IPS-18a (cell line): ENCODE measurements at regions not wholly inside any gene's neighbourhood (a gene's known extent, or its start where the extent isn't known, plus 50 kb on each side); places are given as distances from the start of the nearest gene placed in this dataset.

Experiments used
- H3K27ac ChIP-seq: one replicate; pipeline ENCODE4 v1.5.1; 2013; ENCODE audit warnings: low read length
- H3K27me3 ChIP-seq: one replicate; pipeline ENCODE4 v1.6.1; 2013; ENCODE audit warnings: mild to moderate bottlenecking, low read length; ENCODE audit not compliant: control insufficient read depth, insufficient read depth
- H3K36me3 ChIP-seq: one replicate; pipeline ENCODE4 v1.6.1; 2013; ENCODE audit warnings: low read depth, low read length; ENCODE audit not compliant: control insufficient read depth
- H3K4me1 ChIP-seq: one replicate; pipeline ENCODE4 v1.6.1; 2013; ENCODE audit warnings: low read depth, low read length; ENCODE audit not compliant: control insufficient read depth
- H3K4me3 ChIP-seq: one replicate; pipeline ENCODE4 v1.5.1; 2013; ENCODE audit warnings: low read length
- H3K9ac ChIP-seq: one replicate; pipeline ENCODE4 v1.6.1; 2013; ENCODE audit warnings: mild to moderate bottlenecking, low read length, moderate library complexity
- H3K9me3 ChIP-seq: one replicate; pipeline ENCODE4 v1.6.1; 2013; ENCODE audit warnings: low read depth, low read length; ENCODE audit not compliant: control insufficient read depth

- no peak overlapping the region for H3K4me3 ChIP-seq
- H3K9ac ChIP-seq: no peak overlapping the region
- H3K36me3 ChIP-seq: no peaks in the 10 kb centered on the region
- H3K9me3 ChIP-seq: no peaks in the 10 kb centered on the region
- no peaks in the 10 kb centered on the region for H3K4me1 ChIP-seq
- H3K27me3 ChIP-seq: no peaks in the 10 kb centered on the region
- no peak overlapping the region for H3K27ac ChIP-seq
These were observed 122.9 kb upstream of the NAV2 start for GRCh38 chr11:19589567-19590260.

GRCh38 chr11:19587979-19588378, 124.7 kb upstream of the NAV2 start:
- Histone ChIP-seq H3K27ac (no peak overlapping the region), H3K9ac (no peak overlapping the region), H3K27me3 (no peaks in the 10 kb centered on the region), H3K4me1 (no peaks in the 10 kb centered on the region), H3K9me3 (no peaks in the 10 kb centered on the region), H3K36me3 (no peaks in the 10 kb centered on the region), H3K4me3 (no peak overlapping the region)

GRCh38 chr11:19580646-19581045, 132.0 kb upstream of the NAV2 start:
- H3K4me3 ChIP-seq: no peak overlapping the region
- no peak overlapping the region for H3K9ac ChIP-seq
- H3K36me3 ChIP-seq: no peaks in the 10 kb centered on the region
- H3K27me3 ChIP-seq: no peaks in the 10 kb centered on the region
- no peak overlapping the region for H3K27ac ChIP-seq
- no peaks in the 10 kb centered on the region for H3K9me3 ChIP-seq
- H3K4me1 ChIP-seq: no peaks in the 10 kb centered on the region

- H3K9me3 ChIP-seq: no peaks in the 10 kb centered on the region
- no peak overlapping the region for H3K9ac ChIP-seq
- no peak overlapping the region for H3K27ac ChIP-seq
- H3K27me3 ChIP-seq: no peaks in the 10 kb centered on the region
- H3K4me3 ChIP-seq: no peak overlapping the region
- no peaks in the 10 kb centered on the region for H3K4me1 ChIP-seq
- H3K36me3 ChIP-seq: no peaks in the 10 kb centered on the region
These were observed 132.7 kb upstream of the NAV2 start for GRCh38 chr11:19579957-19580356.

GRCh38 chr11:19578871-19579270, 133.8 kb upstream of the NAV2 start:
- no peaks in the 10 kb centered on the region for H3K27me3 ChIP-seq
- no peak overlapping the region for H3K27ac ChIP-seq
- no peak overlapping the region for H3K9ac ChIP-seq
- no peaks in the 10 kb centered on the region for H3K4me1 ChIP-seq
- H3K36me3 ChIP-seq: no peaks in the 10 kb centered on the region
- no peak overlapping the region for H3K4me3 ChIP-seq
- H3K9me3 ChIP-seq: no peaks in the 10 kb centered on the region

- Histone ChIP-seq H3K4me1 (no peaks in the 10 kb centered on the region), H3K36me3 (no peaks in the 10 kb centered on the region), H3K9me3 (no peaks in the 10 kb centered on the region), H3K27me3 (no peaks in the 10 kb centered on the region), H3K4me3 (no peak overlapping the region), H3K27ac (no peak overlapping the region), H3K9ac (no peak overlapping the region)
These were observed 134.5 kb upstream of the NAV2 start for GRCh38 chr11:19577976-19578619.

GRCh38 chr11:19577391-19577975, 135.2 kb upstream of the NAV2 start:
- no peak overlapping the region for H3K4me3 ChIP-seq
- no peak overlapping the region for H3K27ac ChIP-seq
- H3K27me3 ChIP-seq: no peaks in the 10 kb centered on the region
- H3K4me1 ChIP-seq: no peaks in the 10 kb centered on the region
- no peak overlapping the region for H3K9ac ChIP-seq
- H3K36me3 ChIP-seq: no peaks in the 10 kb centered on the region
- H3K9me3 ChIP-seq: no peaks in the 10 kb centered on the region

- Histone ChIP-seq H3K36me3 (no peaks in the 10 kb centered on the region), H3K4me3 (no peak overlapping the region), H3K27me3 (no peaks in the 10 kb centered on the region), H3K4me1 (no peaks in the 10 kb centered on the region), H3K27ac (no peak overlapping the region), H3K9me3 (no peaks in the 10 kb centered on the region), H3K9ac (no peak overlapping the region)
These were observed 135.7 kb upstream of the NAV2 start for GRCh38 chr11:19576903-19577302.

- Histone ChIP-seq H3K27me3 (no peaks in the 10 kb centered on the region), H3K4me3 (no peak overlapping the region), H3K27ac (no peak overlapping the region), H3K4me1 (no peaks in the 10 kb centered on the region), H3K36me3 (no peaks in the 10 kb centered on the region), H3K9ac (no peak overlapping the region), H3K9me3 (no peaks in the 10 kb centered on the region)
These were observed 136.6 kb upstream of the NAV2 start for GRCh38 chr11:19576054-19576453.

GRCh38 chr11:19574916-19575315, 137.7 kb upstream of the NAV2 start:
- H3K4me1 ChIP-seq: no peaks in the 10 kb centered on the region
- no peak overlapping the region for H3K4me3 ChIP-seq
- no peaks in the 10 kb centered on the region for H3K36me3 ChIP-seq
- H3K27me3 ChIP-seq: no peaks in the 10 kb centered on the region
- H3K27ac ChIP-seq: no peak overlapping the region
- no peaks in the 10 kb centered on the region for H3K9me3 ChIP-seq
- no peak overlapping the region for H3K9ac ChIP-seq

- no peaks in the 10 kb centered on the region for H3K9me3 ChIP-seq
- H3K9ac ChIP-seq: no peak overlapping the region
- no peak overlapping the region for H3K27ac ChIP-seq
- H3K36me3 ChIP-seq: no peaks in the 10 kb centered on the region
- no peaks in the 10 kb centered on the region for H3K27me3 ChIP-seq
- no peak overlapping the region for H3K4me3 ChIP-seq
- H3K4me1 ChIP-seq: no peaks in the 10 kb centered on the region
These were observed 139.0 kb upstream of the NAV2 start for GRCh38 chr11:19573666-19574065.

- Histone ChIP-seq H3K9ac (no peak overlapping the region), H3K27me3 (no peaks in the 10 kb centered on the region), H3K9me3 (no peaks in the 10 kb centered on the region), H3K4me1 (no peaks in the 10 kb centered on the region), H3K27ac (no peak overlapping the region), H3K4me3 (no peak overlapping the region), H3K36me3 (no peaks in the 10 kb centered on the region)
These were observed 140.7 kb upstream of the NAV2 start for GRCh38 chr11:19571906-19572305.
